KG1 (cell line): ENCODE measurements at regions not wholly inside any gene's neighbourhood (a gene's known extent, or its start where the extent isn't known, plus 50 kb on each side); places are given as distances from the start of the nearest gene placed in this dataset.

Experiments
- DNase-seq: peaks from one replicate; lab custom pipeline; 2025; lab: John Stamatoyannopoulos, UW

DNA sequence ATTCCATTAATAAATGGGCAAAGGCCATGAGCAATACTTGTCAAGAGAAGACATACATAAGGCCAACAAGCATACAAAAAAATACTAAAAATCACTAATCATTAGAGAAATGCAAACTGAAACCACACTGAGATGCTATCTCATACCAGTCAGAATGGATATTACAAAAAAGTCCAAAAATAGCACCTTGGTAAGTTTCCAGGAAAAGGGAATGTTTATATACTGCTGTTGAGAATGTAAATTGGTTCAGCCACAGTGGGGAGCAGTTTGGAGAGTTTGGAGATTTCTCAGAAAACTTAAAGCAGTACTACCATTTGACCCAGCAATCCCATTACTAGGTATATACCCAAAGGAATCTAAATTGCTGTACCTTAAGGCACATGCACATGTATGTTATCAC is 467.7 kb downstream of the CDH11 start:
- DNase-seq: no peak

GRCh38 chr16:64648282-64648681 is 473.6 kb downstream of the CDH11 start:
- no peak for DNase-seq

DNA sequence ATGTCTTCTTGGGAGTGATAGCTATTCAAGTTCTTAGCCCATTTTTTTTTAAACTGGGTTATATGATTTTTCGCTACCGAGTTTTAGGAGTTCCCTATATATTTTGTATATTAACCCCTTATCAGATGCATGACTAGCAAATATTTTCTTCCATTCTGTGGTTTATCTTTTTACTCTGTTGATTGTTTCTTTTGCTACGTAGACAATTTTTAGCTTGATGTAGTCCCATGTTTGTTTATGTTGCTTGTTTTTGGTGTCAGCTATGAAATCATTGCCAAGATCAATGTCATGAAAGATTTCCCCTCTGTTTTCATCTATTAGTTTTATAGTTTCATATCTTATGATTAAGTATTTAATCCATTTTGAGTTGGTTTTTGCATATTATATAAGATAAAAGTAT is 480.5 kb downstream of the CDH11 start:
- no peak for DNase-seq

DNA sequence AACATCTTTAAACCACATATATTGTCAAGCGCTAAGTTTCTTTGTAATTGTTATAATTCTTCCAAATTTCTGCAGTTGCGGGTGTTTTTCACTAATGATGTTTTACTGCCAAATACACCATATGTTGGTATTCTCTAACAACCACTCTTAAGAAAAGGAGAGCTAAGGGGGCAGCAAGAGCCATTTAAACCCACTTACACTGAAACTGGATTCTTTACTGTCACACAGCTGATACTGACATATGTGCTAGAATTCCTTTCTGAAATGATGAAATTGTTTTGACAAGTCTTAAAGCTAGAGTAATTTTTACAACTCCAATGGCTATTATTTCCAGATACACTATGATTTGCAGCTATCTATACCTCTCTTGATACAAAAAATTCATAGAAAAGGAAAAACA is 483.1 kb downstream of the CDH11 start:
- no peak for DNase-seq

DNA sequence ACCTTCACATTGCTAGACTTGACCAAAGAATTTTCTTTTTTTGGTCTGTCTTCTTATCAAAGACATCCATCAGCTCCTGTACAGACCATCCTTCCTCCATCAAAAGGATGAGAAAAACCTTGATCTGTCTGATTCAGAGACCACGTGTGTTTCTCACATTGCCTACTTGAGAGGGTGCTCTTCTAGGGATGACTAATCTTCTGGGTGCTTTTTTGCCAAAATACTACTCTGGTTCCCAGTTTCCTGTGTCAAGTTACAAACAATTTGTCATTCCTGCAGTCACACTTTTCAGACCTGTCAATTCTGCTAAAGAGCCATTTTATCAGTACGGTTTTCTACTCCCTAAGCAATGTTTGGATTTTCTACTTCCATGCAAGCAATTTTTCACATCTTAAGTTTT is 492.2 kb downstream of the CDH11 start:
- DNase-seq: no peak

DNA sequence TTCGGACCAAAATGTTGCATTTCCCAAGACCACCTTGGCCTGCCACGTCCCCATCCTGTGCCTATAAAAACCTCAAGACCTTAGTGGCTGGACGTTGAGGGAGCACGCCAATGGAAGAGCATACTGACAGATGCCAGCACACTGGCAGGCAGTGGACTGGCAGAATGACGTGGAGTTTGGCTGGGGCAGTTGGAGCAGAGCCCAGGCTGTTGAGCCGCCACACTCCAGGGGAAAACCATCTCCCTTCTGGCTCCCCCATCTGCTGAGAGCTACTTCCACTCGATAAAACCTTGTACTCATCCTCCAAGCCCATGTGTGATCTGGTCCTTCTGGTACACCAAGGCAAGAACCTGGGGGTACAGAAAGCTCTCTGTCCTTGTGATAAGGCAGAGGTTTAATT is 494.1 kb downstream of the CDH11 start:
- DNase-seq: no peak

DNA sequence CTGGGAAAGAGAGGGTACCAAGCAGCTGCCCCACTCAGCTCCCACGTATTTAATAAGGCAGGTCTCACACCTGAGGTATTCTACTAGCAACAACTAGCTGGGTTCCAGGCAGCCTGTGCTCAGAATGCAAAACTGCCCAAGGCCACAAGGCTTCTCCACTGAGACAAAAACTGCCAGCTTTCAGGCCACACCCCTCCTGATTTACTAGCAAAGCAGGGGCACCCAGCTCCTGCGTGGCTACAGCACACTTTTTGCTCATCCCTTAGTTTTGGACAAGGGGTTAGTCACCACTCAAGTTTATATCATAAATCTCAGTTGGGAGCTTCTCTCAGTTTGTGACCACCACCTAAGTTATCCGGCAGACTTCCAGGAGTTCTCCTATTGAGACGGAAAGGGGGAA is 494.6 kb downstream of the CDH11 start:
- DNase-seq: no peak

DNA sequence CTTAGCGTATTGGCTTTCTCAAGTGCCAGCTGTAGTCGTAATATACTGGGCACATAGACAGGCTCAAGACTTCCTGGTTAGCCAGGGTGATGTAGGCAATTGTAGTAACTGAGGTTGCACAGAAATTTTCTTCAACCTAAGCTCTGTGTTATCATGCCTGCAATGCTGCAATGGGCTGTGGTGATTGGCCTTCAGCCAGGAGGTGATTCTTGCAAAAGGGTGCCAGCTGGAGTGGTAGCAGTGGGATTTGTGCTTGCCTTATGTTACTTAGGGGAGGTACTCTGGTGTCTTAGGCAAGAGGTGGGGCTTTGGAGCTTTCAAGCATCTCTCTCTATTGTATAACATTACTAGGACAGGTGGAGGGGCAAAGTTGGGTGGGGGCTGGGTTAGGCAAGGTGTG is 495.1 kb downstream of the CDH11 start:
- no peak for DNase-seq

DNA sequence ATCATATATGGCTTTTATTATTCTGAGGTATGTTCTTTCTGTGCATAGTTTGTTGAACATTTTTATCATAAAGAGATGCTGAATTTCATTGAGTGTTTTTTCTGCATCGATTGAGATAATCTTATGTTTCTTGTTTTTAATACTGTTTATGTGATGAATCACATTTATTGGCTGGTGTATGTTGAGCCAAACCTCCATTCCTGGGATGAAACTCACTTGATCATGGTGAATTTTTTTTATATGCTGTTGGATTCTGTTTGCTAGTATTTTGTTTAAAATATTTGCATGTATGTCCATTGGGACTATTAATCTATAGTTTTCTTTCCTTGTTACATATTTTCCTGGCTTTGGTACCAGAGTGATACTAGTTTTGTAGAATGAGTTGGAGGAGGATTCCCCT is 500.2 kb downstream of the CDH11 start:
- DNase-seq: no peak

- DNase-seq: no peak
These were observed 503.9 kb downstream of the CDH11 start for GRCh38 chr16:64617836-64618476.

DNA sequence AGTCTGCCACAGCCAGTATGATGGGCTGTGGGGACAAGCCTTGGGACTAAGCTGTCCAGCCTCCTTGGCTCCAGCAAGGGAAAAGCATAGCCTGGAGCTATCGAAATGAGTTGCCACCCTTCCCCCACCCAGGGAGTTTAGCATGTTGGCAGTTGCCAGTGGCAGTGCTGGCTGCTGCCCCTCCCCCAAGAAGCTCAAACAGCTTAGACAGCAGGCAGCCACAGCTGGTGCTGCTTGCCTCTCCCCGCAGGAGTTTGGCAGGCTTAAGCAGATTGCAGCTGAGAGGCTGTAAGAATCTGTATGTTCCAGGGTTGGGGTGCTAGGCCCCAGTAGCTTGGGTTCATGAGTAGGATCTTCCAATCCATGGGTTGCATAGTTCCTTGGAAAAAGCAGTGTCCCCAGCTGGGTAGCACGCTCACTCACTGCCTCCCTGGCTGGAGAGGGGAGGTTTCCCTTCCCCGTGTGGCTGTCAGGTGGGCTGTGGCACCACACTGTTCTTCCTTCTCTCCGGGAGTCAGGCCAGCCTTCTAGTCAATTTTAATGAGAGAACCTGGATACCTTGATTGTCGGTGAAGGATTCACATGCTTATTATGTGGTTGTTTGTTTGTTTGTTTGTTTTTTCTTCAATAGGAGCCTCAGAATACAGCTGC is 506.1 kb downstream of the CDH11 start:
- no peak for DNase-seq

GRCh38 chr16:64596196-64596595 is 525.7 kb downstream of the CDH11 start:
- no peak for DNase-seq

DNA sequence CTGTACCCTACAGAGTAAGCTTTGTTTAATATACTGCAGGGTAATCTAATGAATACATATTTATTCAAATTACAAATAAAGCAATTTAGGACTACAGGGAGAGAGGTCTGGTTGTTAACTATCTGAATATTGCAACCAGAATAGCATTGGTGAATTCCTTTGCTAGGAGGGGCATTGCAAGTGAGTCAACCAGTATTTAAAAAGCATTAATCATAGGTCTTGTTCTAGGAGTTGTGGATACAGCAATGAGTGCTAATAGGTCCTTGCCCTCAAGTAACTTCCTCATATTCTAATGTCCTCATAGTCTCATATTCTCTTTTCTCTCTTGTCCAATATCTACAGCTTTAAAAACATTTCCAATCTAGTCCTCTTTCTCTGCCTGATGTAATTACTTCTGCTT is 531.4 kb downstream of the CDH11 start:
- no peak for DNase-seq

- DNase-seq: no peak
These were observed 532.0 kb downstream of the CDH11 start for GRCh38 chr16:64589836-64590235.

- DNase-seq: no peak
These were observed 535.1 kb downstream of the CDH11 start for GRCh38 chr16:64586781-64587180.

- no peak for DNase-seq
These were observed 536.5 kb downstream of the CDH11 start for GRCh38 chr16:64585367-64585766.

DNA sequence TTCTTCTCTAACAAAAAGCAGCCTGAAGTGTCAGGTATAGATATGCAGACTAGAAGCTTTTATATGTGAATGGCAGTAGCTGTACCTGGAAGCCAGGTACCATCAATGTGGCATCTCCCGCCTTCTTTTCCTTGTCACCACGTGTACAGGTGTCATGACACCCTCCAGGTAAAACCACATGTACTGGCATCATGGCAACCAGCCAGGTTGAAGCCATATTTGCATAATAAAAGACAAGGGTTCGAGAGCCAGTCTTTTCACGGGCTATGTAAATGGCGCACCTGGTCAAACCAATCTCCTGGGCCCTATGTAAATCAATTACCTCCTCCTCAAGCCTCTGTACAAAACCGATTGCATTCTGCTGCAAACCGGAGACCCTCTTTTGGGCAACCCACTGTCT is 541.3 kb downstream of the CDH11 start:
- DNase-seq: no peak

DNA sequence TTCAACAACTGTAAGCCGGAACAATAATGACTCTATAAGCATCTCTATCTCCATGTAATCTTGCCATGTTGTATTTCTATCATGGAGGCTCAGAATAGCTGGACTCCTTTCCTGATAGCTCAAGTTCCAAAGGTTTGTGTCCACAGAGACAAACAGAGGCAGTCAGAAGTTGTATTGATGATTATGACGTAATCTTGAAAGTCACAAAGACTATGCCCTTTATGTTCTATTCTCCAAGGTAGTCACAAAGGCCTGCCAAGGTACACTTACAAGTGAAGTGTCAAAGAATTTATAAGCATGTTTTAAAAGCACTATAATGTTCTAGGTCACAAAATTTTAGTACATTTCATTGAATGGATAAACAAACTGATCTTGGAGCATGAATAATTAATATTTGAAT is 542.2 kb downstream of the CDH11 start:
- DNase-seq: no peak

GRCh38 chr16:64545768-64546167 is 576.1 kb downstream of the CDH11 start:
- no peak for DNase-seq

GRCh38 chr16:64544859-64545258 is 577.0 kb downstream of the CDH11 start:
- DNase-seq: no peak

DNA sequence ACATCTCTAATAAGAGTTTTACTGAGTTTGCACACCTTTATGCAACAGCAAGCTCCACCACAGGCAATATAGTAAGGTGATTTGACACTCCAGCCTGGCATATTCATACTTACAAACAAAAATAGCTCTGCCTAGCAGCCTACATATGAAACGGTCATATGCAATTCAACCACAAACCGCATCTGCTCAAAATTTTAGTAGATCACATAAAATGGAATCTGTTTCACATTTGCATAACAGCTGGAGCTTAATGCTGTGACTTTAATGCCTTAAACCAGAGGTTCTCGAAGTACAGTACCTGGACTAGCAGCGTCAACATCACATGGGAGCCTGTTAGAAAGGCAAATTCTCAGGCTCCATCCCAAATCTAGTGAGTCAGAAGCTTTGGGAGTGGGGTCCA is 578.4 kb downstream of the CDH11 start:
- DNase-seq: no peak

DNA sequence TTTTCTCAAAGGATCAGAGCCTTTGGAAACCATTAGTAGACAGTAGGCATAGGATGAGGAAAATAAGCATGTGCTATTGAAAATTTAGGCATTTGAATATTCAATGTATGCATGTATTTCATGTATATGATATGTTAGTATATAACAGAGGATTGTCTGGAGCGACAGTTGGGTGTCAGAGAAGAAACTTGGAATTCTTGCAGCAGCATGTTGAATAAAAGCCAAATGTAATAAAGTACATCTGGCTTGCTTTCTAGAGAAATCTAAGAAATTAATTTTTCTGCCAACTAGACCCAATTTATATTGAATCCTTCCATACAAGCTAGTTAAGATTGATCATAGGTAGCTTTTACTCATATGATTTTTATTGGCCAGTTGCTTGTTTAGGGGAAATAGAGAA is 578.8 kb downstream of the CDH11 start:
- no peak for DNase-seq

DNA sequence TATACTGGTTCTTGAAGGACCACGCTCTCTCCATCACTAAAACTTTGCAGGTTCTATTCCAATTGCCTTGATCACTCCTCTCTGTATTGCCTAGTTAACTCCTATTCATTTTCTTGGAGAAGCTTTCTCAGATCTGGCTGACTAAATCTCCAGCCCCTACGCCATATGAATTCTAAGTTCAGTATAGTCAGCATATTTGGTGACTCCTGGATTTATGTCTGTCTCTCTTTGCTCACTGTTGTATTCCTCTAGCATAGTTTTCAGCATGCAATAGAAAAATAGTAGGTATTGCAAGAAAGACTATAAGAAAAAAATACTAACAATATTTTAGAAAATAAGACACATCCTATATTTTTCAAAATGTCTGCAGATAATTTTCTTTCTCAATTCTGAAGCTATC is 579.7 kb downstream of the CDH11 start:
- DNase-seq: no peak

GRCh38 chr16:64541621-64542020 is 580.2 kb downstream of the CDH11 start:
- DNase-seq: no peak
